PFSK-1 (cell line): ENCODE measurements at regions not wholly inside any gene's neighbourhood (a gene's known extent, or its start where the extent isn't known, plus 50 kb on each side); places are given as distances from the start of the nearest gene placed in this dataset.

Source experiments
- FOXP2 ChIP-seq: optimal IDR thresholded peaks from 2 replicates; pipeline ENCODE3; 2011; ENCODE audit warnings: borderline replicate concordance, control low read depth, inconsistent platforms; ENCODE audit not compliant: insufficient read depth; ENCODE audit errors: extremely low read length, extremely low read depth
- POLR2AphosphoS5 ChIP-seq: IDR thresholded peaks from 2 replicates; pipeline ENCODE4 v1.6.1; 2012; ENCODE audit warnings: low read depth, mild to moderate bottlenecking, control low read depth, low read length, moderate library complexity
- SIN3A ChIP-seq: IDR thresholded peaks from 2 replicates; pipeline ENCODE4 v1.6.1; 2012; ENCODE audit warnings: mild to moderate bottlenecking, low read length, moderate library complexity, borderline replicate concordance; ENCODE audit not compliant: insufficient read depth
- TF ChIP-seq, protein P1 (sequence below), 2 experiments: IDR thresholded peaks; 2 replicates each; pipeline versions ENCODE4 v1.6.1 to v1.8.0; 2011 to 2012; ENCODE audit warnings: low read depth in 2 of 2, low read length in 2 of 2, control low read depth in 1 of 2, inconsistent platforms in 1 of 2, mild to moderate bottlenecking in 1 of 2, moderate library complexity in 1 of 2; ENCODE audit not compliant: insufficient read depth in 1 of 2

DNA sequence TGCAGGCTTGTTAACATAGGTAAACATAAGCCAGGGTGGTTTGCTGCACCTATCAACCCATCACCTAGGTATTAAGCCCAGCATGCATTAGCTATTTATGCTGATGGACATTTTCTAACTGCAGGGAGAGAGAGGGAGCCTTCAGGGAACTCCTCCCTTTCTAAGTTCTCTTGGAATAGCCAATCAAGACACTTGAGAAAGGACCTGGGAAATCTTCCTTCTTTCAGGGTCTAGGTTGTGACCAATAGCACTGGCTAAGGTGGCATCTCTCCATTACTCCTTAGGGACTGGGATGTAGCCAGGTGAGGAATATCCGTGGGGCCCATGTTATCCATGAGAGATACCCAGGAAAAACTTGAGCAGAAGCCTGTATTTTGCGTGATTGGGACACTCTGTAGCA lies 849.6 kb upstream of the MAP3K7 start:
- no peak for TF ChIP-seq POLR2AphosphoS5
- TF ChIP-seq SIN3A: no peak
- TF ChIP-seq, protein P1, sequence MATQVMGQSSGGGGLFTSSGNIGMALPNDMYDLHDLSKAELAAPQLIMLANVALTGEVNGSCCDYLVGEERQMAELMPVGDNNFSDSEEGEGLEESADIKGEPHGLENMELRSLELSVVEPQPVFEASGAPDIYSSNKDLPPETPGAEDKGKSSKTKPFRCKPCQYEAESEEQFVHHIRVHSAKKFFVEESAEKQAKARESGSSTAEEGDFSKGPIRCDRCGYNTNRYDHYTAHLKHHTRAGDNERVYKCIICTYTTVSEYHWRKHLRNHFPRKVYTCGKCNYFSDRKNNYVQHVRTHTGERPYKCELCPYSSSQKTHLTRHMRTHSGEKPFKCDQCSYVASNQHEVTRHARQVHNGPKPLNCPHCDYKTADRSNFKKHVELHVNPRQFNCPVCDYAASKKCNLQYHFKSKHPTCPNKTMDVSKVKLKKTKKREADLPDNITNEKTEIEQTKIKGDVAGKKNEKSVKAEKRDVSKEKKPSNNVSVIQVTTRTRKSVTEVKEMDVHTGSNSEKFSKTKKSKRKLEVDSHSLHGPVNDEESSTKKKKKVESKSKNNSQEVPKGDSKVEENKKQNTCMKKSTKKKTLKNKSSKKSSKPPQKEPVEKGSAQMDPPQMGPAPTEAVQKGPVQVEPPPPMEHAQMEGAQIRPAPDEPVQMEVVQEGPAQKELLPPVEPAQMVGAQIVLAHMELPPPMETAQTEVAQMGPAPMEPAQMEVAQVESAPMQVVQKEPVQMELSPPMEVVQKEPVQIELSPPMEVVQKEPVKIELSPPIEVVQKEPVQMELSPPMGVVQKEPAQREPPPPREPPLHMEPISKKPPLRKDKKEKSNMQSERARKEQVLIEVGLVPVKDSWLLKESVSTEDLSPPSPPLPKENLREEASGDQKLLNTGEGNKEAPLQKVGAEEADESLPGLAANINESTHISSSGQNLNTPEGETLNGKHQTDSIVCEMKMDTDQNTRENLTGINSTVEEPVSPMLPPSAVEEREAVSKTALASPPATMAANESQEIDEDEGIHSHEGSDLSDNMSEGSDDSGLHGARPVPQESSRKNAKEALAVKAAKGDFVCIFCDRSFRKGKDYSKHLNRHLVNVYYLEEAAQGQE (IDR thresholded peaks at IDR 0.05; ENCODE audit: insufficient read depth in 1 of 2, low read depth in 2 of 2, low read length in 2 of 2): no peak
- TF ChIP-seq FOXP2: no peak
